Bronchial epithelial cell (primary cell): ENCODE measurements at regions not wholly inside any gene's neighbourhood (a gene's known extent, or its start where the extent isn't known, plus 50 kb on each side); places are given as distances from the start of the nearest gene placed in this dataset.

Source experiments
- DNase-seq: peaks from one replicate; pipeline ENCODE4 v3.0.0-alpha.2; 2010; ENCODE audit warnings: low read depth
- FAIRE-seq: peaks from 2 replicates; lab custom pipeline; 2011; peaks lifted over from hg19 to GRCh38; lab: Jason Lieb, UNC
- H3K27me3 ChIP-seq: 2 replicates; pipeline ENCODE4 v1.5.1; 2011; ENCODE audit warnings: low read length; ENCODE audit not compliant: control insufficient read depth, insufficient read depth
- H3K36me3 ChIP-seq: 2 replicates; pipeline ENCODE4 v1.5.1; 2011; ENCODE audit warnings: low read length; ENCODE audit not compliant: control insufficient read depth, insufficient read depth
- H3K4me3 ChIP-seq: 2 replicates; pipeline ENCODE4 v1.5.1; 2011; ENCODE audit warnings: mild to moderate bottlenecking, low read depth, low read length, control low read depth
- TF ChIP-seq, protein P1 (sequence below): IDR thresholded peaks from 2 replicates; pipeline ENCODE4 v1.5.1; 2011; ENCODE audit warnings: mild to moderate bottlenecking, moderate library complexity, low read length, control low read depth, inconsistent platforms; ENCODE audit not compliant: insufficient read depth, severe bottlenecking

DNA sequence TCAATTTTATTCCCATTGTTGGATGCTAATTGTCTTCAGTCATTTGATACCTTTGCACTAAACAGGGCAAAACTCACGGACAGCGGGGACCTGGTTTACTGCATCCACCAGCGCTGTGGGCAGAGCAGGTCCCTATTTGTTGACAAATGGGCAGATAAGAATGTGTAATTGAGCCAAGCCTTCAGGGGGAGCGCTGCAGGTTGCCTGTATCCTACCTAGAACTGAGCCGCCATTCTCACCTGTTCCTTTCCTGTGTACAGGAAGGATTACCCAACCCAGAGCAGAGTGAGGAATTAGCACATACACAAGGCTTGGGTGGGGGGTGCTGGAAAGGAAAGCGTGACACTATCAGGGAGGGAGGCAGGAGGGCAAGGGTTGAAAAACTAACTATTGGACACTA, 89.1 kb upstream of the FOXA2 start:
- DNase-seq = no peak
- no peak for FAIRE-seq
- Histone ChIP-seq H3K4me3 (no peak overlapping the region), H3K27me3 (no peaks in the 10 kb centered on the region), H3K36me3 (no peaks in the 10 kb centered on the region)
- TF ChIP-seq, protein P1, sequence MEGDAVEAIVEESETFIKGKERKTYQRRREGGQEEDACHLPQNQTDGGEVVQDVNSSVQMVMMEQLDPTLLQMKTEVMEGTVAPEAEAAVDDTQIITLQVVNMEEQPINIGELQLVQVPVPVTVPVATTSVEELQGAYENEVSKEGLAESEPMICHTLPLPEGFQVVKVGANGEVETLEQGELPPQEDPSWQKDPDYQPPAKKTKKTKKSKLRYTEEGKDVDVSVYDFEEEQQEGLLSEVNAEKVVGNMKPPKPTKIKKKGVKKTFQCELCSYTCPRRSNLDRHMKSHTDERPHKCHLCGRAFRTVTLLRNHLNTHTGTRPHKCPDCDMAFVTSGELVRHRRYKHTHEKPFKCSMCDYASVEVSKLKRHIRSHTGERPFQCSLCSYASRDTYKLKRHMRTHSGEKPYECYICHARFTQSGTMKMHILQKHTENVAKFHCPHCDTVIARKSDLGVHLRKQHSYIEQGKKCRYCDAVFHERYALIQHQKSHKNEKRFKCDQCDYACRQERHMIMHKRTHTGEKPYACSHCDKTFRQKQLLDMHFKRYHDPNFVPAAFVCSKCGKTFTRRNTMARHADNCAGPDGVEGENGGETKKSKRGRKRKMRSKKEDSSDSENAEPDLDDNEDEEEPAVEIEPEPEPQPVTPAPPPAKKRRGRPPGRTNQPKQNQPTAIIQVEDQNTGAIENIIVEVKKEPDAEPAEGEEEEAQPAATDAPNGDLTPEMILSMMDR = no peak

DNA sequence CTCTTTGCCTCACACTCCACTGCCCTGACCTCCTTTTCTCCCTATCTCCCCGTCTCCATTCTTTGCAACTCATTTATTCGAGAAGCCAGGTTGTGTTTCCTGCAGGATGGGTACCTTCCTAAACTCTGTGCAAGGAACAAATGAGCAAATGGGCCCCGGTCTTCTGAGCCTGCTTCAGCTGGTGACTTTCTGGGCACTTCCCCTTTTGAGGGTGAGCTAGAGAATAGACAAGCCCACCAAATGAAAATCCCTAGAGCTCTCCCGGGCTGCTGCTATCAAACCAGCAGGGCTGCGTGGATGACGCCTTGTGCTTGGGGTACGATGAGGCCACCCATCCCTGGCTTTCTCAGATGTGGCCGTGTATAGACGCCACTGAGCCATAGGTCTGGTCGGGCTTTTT, 91.0 kb upstream of the FOXA2 start:
- FAIRE-seq = no peak
- TF ChIP-seq, protein P1 = no peak
- no peak overlapping the region for H3K4me3 ChIP-seq
- no peaks in the 10 kb centered on the region for H3K27me3 ChIP-seq
- no peaks in the 10 kb centered on the region for H3K36me3 ChIP-seq
- DNase-seq = no peak

DNA sequence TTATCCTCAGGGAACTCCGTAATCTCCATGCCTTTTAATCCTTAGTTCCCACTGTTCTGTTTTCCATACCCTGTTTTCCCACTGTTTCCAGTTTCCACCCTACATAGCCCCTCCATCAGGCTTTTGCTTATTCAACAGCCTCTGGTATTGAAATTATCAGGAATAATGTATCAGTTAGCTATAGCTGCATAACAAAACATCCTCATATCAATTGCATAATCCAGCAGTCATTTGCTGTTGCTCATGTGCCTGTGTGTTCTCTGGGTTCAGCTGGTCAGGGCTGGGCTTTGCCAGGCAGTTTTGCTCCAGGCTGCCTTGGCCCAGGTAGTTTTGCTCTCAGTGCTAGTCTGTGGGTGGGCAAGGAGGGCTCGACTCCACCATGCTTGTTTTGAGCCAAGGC, 94.3 kb upstream of the FOXA2 start:
- H3K4me3 ChIP-seq = no peak overlapping the region
- no peaks in the 10 kb centered on the region for H3K36me3 ChIP-seq
- TF ChIP-seq, protein P1 = no peak
- no peak for DNase-seq
- FAIRE-seq = no peak
- H3K27me3 ChIP-seq = no peaks in the 10 kb centered on the region

- H3K4me3 ChIP-seq = no peak overlapping the region
- FAIRE-seq (no peak), DNase-seq (no peak)
- no peaks in the 10 kb centered on the region for H3K27me3 ChIP-seq
- TF ChIP-seq, protein P1 = no peak
- no peaks in the 10 kb centered on the region for H3K36me3 ChIP-seq
These were observed 94.8 kb upstream of the FOXA2 start for GRCh38 chr20:22679197-22679596.

GRCh38 chr20:22680031-22680740, 95.8 kb upstream of the FOXA2 start:
- TF ChIP-seq, protein P1 = no peak
- no peaks in the 10 kb centered on the region for H3K27me3 ChIP-seq
- H3K4me3 ChIP-seq = no peak overlapping the region
- DNase-seq (no peak), FAIRE-seq (no peak)
- no peaks in the 10 kb centered on the region for H3K36me3 ChIP-seq

DNA sequence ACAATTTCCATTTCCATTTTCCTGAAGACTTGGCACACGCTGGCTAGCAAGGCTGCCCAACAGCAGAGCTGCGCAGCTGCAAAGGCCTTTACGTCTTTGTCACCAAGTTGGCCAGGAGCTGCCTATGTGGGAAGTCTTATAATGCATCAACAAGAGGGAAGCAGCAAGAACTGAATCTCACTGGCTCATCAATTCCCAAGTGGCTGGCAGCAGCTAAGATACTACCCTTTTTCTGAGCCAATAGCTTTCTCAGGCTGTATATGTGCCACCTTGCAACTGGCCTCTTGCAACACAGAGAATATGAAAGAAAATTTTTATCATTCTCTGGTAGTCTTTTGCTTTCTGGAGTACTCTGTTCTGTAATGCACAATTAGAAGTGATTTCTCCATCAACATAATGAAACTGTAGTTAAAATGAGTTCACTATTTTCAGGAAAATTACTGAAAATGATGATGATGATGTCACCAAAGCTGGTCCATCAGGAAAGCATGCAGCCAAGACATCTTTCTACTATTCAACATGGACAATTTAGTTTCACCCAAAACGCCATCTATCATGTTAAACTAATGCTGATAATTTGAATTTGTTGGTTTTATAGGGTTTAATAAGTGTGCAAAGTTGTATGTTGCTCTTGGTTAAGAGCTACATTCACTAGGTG, 97.3 kb upstream of the FOXA2 start:
- TF ChIP-seq, protein P1 = no peak
- H3K36me3 ChIP-seq = no peaks in the 10 kb centered on the region
- H3K27me3 ChIP-seq = no peaks in the 10 kb centered on the region
- FAIRE-seq (no peak), DNase-seq (no peak)
- no peak overlapping the region for H3K4me3 ChIP-seq
